CD4-positive, alpha-beta memory T cell (primary cell): ENCODE measurements at regions not wholly inside any gene's neighbourhood (a gene's known extent, or its start where the extent isn't known, plus 50 kb on each side); places are given as distances from the start of the nearest gene placed in this dataset.

Source experiments
- CTCF ChIA-PET: fragments of 350-600 bp; sonication (Branson Sonifier 250); formaldehyde crosslinking; loops from one replicate; lab custom pipeline; 2021; ENCODE audit warnings: inconsistent platforms; ENCODE audit not compliant: partially characterized antibody; lab: Charles Lee
- POLR2A ChIA-PET: fragments of 350-600 bp; sonication (Branson Sonifier 250); formaldehyde crosslinking; loops from one replicate; lab custom pipeline; 2021; ENCODE audit not compliant: partially characterized antibody; lab: Charles Lee
- DNase-seq, 5 donors: peaks; one replicate each; pipeline versions ENCODE4 v3.0.0 to v3.0.0-alpha.2; 2020 to 2022; ENCODE audit warnings: mixed read lengths in 1 of 5
- H3K27ac ChIP-seq: one replicate; pipeline ENCODE4 v1.7.0; 2013; ENCODE audit warnings: low read depth, low read length
- H3K27me3 ChIP-seq: 2 replicates; pipeline ENCODE4 v1.7.0; 2013; ENCODE audit warnings: mild to moderate bottlenecking, low read length, moderate library complexity; ENCODE audit not compliant: insufficient read depth
- H3K36me3 ChIP-seq: 2 replicates; pipeline ENCODE4 v1.7.0; 2013; ENCODE audit warnings: mild to moderate bottlenecking, low read length, moderate library complexity; ENCODE audit not compliant: insufficient read depth
- H3K4me1 ChIP-seq: 2 replicates; pipeline ENCODE4 v1.7.0; 2013; ENCODE audit warnings: mild to moderate bottlenecking, low read length, moderate library complexity; ENCODE audit not compliant: insufficient read depth
- H3K4me3 ChIP-seq, 2 donors: one replicate each; pipeline ENCODE4 v1.7.0; 2013; ENCODE audit warnings: low read length in 2 of 2, mild to moderate bottlenecking in 1 of 2
- H3K9me3 ChIP-seq, 2 donors: one replicate each; pipeline ENCODE4 v1.7.0; 2013; ENCODE audit warnings: low read length in 2 of 2, control low read depth in 1 of 2; ENCODE audit not compliant: control insufficient read depth in 1 of 2
- H3K27ac Mint-ChIP-seq, 7 donors: one replicate each; pipeline ENCODE4 v1.8.0; 2020 to 2021; ENCODE audit warnings: mixed read lengths in 7 of 7, mild to moderate bottlenecking in 6 of 7, inconsistent platforms in 3 of 7, moderate library complexity in 3 of 7
- H3K27me3 Mint-ChIP-seq, 2 donors: one replicate each; pipeline ENCODE4 v1.8.0; 2020 to 2021; ENCODE audit warnings: mixed read lengths in 2 of 2
- H3K36me3 Mint-ChIP-seq, 2 donors: one replicate each; pipeline ENCODE4 v1.8.0; 2020 to 2021; ENCODE audit warnings: mixed read lengths in 2 of 2, inconsistent platforms in 1 of 2, mild to moderate bottlenecking in 1 of 2
- H3K4me1 Mint-ChIP-seq, 4 donors: one replicate each; pipeline ENCODE4 v1.8.0; 2020 to 2021; ENCODE audit warnings: mixed read lengths in 4 of 4, mild to moderate bottlenecking in 1 of 4
- H3K4me3 Mint-ChIP-seq, 8 donors: one replicate each; pipeline ENCODE4 v1.8.0; 2020 to 2021; ENCODE audit warnings: mixed read lengths in 8 of 8, mild to moderate bottlenecking in 7 of 8, moderate library complexity in 6 of 8, inconsistent platforms in 3 of 8
- H3K9me3 Mint-ChIP-seq, 8 donors: one replicate each; pipeline ENCODE4 v1.8.0; 2020 to 2021; ENCODE audit warnings: mixed read lengths in 8 of 8, mild to moderate bottlenecking in 5 of 8, inconsistent platforms in 3 of 8, moderate library complexity in 1 of 8
- intact Hi-C: fragments of 100-400 bp; cut with micrococcal nuclease; formaldehyde crosslinking; loops from one replicate; pipeline ENCODE4 v1.15.1; 2023

- no peaks in the 10 kb centered on the region for H3K36me3 ChIP-seq
- no peaks in the 10 kb centered on the region for H3K4me1 Mint-ChIP-seq
- no peaks in the 10 kb centered on the region for H3K4me1 ChIP-seq
- ChIA-PET POLR2A (no interaction called here), CTCF (no interaction called here)
- peaks cover 0 to under 1% (median 0%) of the 10 kb centered on the region in 8 donors for H3K9me3 Mint-ChIP-seq
- intact Hi-C loops, result no loop called here
- no peaks in the 10 kb centered on the region for H3K27me3 ChIP-seq
- no peaks in the 10 kb centered on the region for H3K9me3 ChIP-seq
- H3K36me3 Mint-ChIP-seq, result no peaks in the 10 kb centered on the region
- peaks cover 3 to 19% of the 10 kb centered on the region in 2 donors for H3K27me3 Mint-ChIP-seq
- no peak overlapping the region for H3K4me3 Mint-ChIP-seq
- H3K4me3 ChIP-seq, result no peak overlapping the region
- H3K27ac Mint-ChIP-seq, result no peak overlapping the region
- DNase-seq, result no peak
- no peak overlapping the region for H3K27ac ChIP-seq
These were observed 140.0 kb downstream of the BARX1 start for GRCh38 chr9:93815135-93815534.

DNA sequence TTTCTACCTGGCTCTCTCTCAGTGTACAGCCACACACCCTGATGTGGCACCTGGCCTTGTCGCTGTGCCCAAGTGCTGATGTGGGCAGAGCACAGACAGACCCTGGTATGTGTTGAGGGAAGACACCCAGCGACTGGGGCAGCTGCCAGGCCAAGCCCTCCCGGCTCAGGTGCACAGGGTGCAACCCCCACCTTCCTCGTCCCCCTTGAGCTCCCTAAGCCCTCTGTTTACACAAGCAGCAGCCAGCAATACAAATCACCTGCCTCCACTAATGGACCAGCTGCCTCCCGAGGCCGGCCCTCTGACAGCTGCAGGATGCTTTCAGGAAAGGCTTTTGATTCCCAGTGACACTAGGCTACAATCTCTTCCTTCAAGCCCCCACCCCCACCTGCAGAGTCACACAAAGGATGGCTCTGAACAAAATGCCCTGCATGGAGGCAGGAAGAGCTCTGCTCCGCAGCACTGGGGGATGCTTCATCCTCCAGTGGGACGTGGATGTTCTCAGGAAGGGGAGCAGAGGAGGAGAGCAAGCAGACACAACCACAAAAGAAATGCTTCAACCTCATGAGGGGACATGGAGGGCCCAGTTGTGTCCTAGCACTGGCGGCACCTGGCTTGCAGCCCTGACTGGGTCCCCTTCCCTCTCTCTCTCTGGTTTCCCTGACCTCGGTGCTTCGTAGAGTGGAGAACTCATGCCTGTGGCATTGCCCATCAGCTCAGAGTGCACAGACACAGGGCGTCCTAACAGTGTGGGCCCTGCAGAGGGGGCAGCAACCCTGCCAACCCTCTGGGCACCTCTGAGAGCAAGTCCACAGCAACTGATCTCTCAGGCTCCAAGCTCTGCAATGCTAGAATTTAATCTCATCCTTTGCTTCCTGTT lies 140.8 kb downstream of the BARX1 start:
- H3K4me3 ChIP-seq, result no peak overlapping the region
- no peak overlapping the region for H3K27ac Mint-ChIP-seq
- H3K9me3 Mint-ChIP-seq, result no peaks in the 10 kb centered on the region
- no peaks in the 10 kb centered on the region for H3K9me3 ChIP-seq
- ChIA-PET POLR2A (no interaction called here), CTCF (no interaction called here)
- H3K36me3 ChIP-seq, result no peaks in the 10 kb centered on the region
- peaks cover 3 to 15% of the 10 kb centered on the region in 2 donors for H3K27me3 Mint-ChIP-seq
- H3K4me1 ChIP-seq, result no peaks in the 10 kb centered on the region
- H3K4me1 Mint-ChIP-seq, result no peaks in the 10 kb centered on the region
- DNase-seq, result no peak
- H3K27me3 ChIP-seq, result no peaks in the 10 kb centered on the region
- no peak overlapping the region for H3K4me3 Mint-ChIP-seq
- no peaks in the 10 kb centered on the region for H3K36me3 Mint-ChIP-seq
- H3K27ac ChIP-seq, result no peak overlapping the region
- intact Hi-C loops, result no loop called here

GRCh38 chr9:93813221-93814076 lies 141.7 kb downstream of the BARX1 start:
- Mint-ChIP-seq H3K4me1 (no peaks in the 10 kb centered on the region), H3K36me3 (no peaks in the 10 kb centered on the region), H3K4me3 (no peak overlapping the region), H3K27ac (no peak overlapping the region), H3K27me3 (peaks cover 3 to 15% of the 10 kb centered on the region in 2 donors), H3K9me3 (no peaks in the 10 kb centered on the region)
- Histone ChIP-seq H3K4me3 (no peak overlapping the region), H3K27ac (no peak overlapping the region), H3K9me3 (no peaks in the 10 kb centered on the region), H3K36me3 (no peaks in the 10 kb centered on the region), H3K4me1 (no peaks in the 10 kb centered on the region), H3K27me3 (no peaks in the 10 kb centered on the region)
- ChIA-PET CTCF (interaction anchor here (1.0 kb wide), 1 partner anchor 12 kb away, joined by 3 read pairs; no protein-coding TSS in a partner anchor), POLR2A (no interaction called here)
- intact Hi-C loops, result no loop called here
- no peak for DNase-seq

DNA sequence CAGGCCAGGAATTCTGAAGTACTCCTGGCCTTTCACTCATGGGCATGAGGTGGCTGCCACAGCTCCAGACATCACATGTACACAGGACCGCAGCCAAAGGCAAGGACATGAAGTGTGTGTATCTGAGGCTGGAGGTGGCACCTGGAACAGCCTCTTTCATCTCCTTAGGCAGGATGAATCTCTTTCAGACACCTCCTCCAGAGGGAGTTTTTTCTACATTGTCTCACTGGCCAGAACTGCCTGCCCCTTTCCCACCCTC lies 142.8 kb downstream of the BARX1 start:
- Mint-ChIP-seq H3K9me3 (no peaks in the 10 kb centered on the region), H3K4me1 (no peaks in the 10 kb centered on the region), H3K27ac (no peak overlapping the region), H3K27me3 (peaks cover 3 to 11% of the 10 kb centered on the region in 2 donors), H3K4me3 (no peak overlapping the region), H3K36me3 (no peaks in the 10 kb centered on the region)
- intact Hi-C loops, result no loop called here
- DNase-seq, result no peak
- ChIA-PET POLR2A (no interaction called here), CTCF (no interaction called here)
- Histone ChIP-seq H3K9me3 (no peaks in the 10 kb centered on the region), H3K4me3 (no peak overlapping the region), H3K4me1 (no peaks in the 10 kb centered on the region), H3K27me3 (no peaks in the 10 kb centered on the region), H3K27ac (no peak overlapping the region), H3K36me3 (no peaks in the 10 kb centered on the region)

DNA sequence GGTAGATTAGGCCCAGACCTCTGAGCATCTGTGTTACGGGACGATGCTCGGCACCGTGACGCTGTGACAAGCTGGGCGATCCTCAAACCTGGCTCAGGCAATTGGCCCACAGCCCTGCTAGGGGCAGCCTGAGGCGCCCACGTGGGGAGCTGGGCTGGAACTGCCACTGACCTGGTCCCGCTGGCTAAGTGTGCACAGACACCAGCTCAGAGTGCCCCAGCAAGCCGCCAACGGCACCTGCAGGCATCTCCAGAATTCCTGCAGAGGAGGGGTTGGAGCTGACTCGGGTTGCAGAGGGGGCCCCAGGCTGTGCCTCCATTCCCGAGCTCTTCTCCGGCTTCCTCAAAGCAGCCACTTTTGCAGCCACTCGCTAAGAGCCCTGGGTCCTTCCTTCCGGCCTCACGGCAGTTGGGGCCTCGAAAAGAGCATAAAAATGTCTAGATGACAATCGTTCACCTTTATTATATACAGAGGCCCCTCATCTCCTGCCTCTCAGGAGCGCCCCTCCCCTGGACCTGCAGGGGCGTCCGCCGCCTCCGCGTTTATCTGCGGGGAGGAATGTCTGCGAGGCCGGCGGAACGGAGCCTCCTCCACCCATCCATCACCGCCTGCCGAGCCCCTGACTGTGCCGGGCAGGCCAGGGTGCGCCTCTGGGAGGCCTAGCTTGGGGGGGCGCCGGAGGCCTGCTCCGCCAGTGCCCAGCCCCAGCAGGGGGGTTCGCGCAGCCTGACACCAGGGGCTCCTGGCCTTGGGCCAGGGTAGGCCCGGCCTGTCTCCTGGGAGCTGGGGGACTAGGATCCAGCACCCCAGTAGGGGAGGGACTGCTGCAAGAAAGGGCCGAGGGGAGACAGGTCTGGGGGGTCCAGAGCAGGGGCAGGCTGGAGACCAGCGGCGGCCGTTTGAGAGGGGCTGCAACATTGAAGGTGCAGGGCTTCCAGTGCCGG lies 144.9 kb downstream of the BARX1 start:
- Mint-ChIP-seq H3K27me3 (peaks cover 3 to 7% of the 10 kb centered on the region in 2 donors), H3K4me3 (no peak overlapping the region), H3K36me3 (no peaks in the 10 kb centered on the region), H3K4me1 (no peaks in the 10 kb centered on the region), H3K9me3 (peaks cover 0 to 9% (median 4%) of the 10 kb centered on the region in 8 donors), H3K27ac (no peak overlapping the region)
- no peak for DNase-seq
- intact Hi-C loops, result no loop called here
- Histone ChIP-seq H3K4me1 (no peaks in the 10 kb centered on the region), H3K27me3 (no peaks in the 10 kb centered on the region), H3K36me3 (no peaks in the 10 kb centered on the region), H3K27ac (no peak overlapping the region), H3K9me3 (no peaks in the 10 kb centered on the region), H3K4me3 (no peak overlapping the region)
- CTCF ChIA-PET, result interaction anchor here (1.0 kb wide), 1 partner anchor 17 kb away, joined by 3 read pairs; no protein-coding TSS in a partner anchor
- POLR2A ChIA-PET, result no interaction called here

GRCh38 chr9:93809204-93809940 lies 145.8 kb downstream of the BARX1 start:
- Histone ChIP-seq H3K27ac (no peak overlapping the region), H3K4me1 (no peaks in the 10 kb centered on the region), H3K27me3 (no peaks in the 10 kb centered on the region), H3K4me3 (no peak overlapping the region), H3K9me3 (no peaks in the 10 kb centered on the region), H3K36me3 (no peaks in the 10 kb centered on the region)
- intact Hi-C loops, result no loop called here
- Mint-ChIP-seq H3K4me3 (no peak overlapping the region), H3K27ac (no peak overlapping the region), H3K4me1 (no peaks in the 10 kb centered on the region), H3K9me3 (peaks cover 0 to 14% (median 5%) of the 10 kb centered on the region in 8 donors), H3K27me3 (peaks cover 5 to 7% of the 10 kb centered on the region in 2 donors), H3K36me3 (no peaks in the 10 kb centered on the region)
- no peak for DNase-seq
- POLR2A ChIA-PET, result no interaction called here
- CTCF ChIA-PET, result interaction anchor here (1.0 kb wide), 1 partner anchor 18 kb away, joined by 3 read pairs; no protein-coding TSS in a partner anchor
